RWPE2 (cell line): ENCODE measurements at regions not wholly inside any gene's neighbourhood (a gene's known extent, or its start where the extent isn't known, plus 50 kb on each side); places are given as distances from the start of the nearest gene placed in this dataset.
"Not testable (repeated sequence)": the region's sequence is repeated elsewhere in the genome, so short reads cannot be mapped to it uniquely, and the experiment has no call there.

Experiments
- ATAC-seq: fragments of 200-7000 bp; cut with Tn5 transposase; 3 replicates; pipeline ENCODE4 v1.9.1; 2021; ENCODE audit warnings: low read depth
- DNase-seq: peaks from one replicate; pipeline ENCODE4 v3.0.0-alpha.2; 2020; ENCODE audit warnings: low spot score
- H3K27ac ChIP-seq: fragments of 450-650 bp; 2 replicates; pipeline ENCODE4 v1.5.1; 2017; ENCODE audit warnings: mild to moderate bottlenecking; ENCODE audit not compliant: poor library complexity, severe bottlenecking
- H3K27me3 ChIP-seq: fragments of 250-450 bp; sonication (Bioruptor Pico); 2 replicates; pipeline ENCODE4 v1.5.1; 2021; ENCODE audit warnings: mild to moderate bottlenecking, moderate library complexity; ENCODE audit not compliant: insufficient read depth, poor library complexity, severe bottlenecking
- H3K36me3 ChIP-seq: fragments of 250-450 bp; sonication (Bioruptor Pico); 2 replicates; pipeline ENCODE4 v1.5.1; 2020; ENCODE audit warnings: low read depth, mild to moderate bottlenecking, moderate library complexity
- H3K4me1 ChIP-seq: fragments of 250-450 bp; sonication (Bioruptor Pico); 2 replicates; pipeline ENCODE4 v1.5.1; 2021; ENCODE audit warnings: mild to moderate bottlenecking, moderate library complexity; ENCODE audit not compliant: insufficient read depth, poor library complexity, severe bottlenecking
- H3K4me3 ChIP-seq: fragments of 250-450 bp; sonication (Bioruptor Pico); 2 replicates; pipeline ENCODE4 v1.5.1; 2021; ENCODE audit warnings: mild to moderate bottlenecking, moderate library complexity; ENCODE audit not compliant: severe bottlenecking
- H3K9me3 ChIP-seq: fragments of 250-450 bp; sonication (Bioruptor Pico); 2 replicates; pipeline ENCODE4 v1.5.1; 2021; ENCODE audit warnings: mild to moderate bottlenecking, moderate library complexity; ENCODE audit not compliant: severe bottlenecking
- TF ChIP-seq, protein P1 (sequence below): fragments of 450-650 bp; IDR thresholded peaks from one replicate; pipeline ENCODE4 v1.5.1; 2017; ENCODE audit warnings: mild to moderate bottlenecking, moderate library complexity; ENCODE audit not compliant: poor library complexity, severe bottlenecking

- Histone ChIP-seq H3K27ac (no peak overlapping the region), H3K27me3 (no peaks in the 10 kb centered on the region), H3K4me1 (no peaks in the 10 kb centered on the region), H3K4me3 (no peak overlapping the region), H3K36me3 (no peaks in the 10 kb centered on the region), H3K9me3 (no peaks in the 10 kb centered on the region)
- TF ChIP-seq, protein P1, sequence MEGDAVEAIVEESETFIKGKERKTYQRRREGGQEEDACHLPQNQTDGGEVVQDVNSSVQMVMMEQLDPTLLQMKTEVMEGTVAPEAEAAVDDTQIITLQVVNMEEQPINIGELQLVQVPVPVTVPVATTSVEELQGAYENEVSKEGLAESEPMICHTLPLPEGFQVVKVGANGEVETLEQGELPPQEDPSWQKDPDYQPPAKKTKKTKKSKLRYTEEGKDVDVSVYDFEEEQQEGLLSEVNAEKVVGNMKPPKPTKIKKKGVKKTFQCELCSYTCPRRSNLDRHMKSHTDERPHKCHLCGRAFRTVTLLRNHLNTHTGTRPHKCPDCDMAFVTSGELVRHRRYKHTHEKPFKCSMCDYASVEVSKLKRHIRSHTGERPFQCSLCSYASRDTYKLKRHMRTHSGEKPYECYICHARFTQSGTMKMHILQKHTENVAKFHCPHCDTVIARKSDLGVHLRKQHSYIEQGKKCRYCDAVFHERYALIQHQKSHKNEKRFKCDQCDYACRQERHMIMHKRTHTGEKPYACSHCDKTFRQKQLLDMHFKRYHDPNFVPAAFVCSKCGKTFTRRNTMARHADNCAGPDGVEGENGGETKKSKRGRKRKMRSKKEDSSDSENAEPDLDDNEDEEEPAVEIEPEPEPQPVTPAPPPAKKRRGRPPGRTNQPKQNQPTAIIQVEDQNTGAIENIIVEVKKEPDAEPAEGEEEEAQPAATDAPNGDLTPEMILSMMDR, result no peak
- ATAC-seq (no peak), DNase-seq (no peak)
These were observed 297.6 kb upstream of the INTU start for GRCh38 chr4:127335073-127335620.

DNA sequence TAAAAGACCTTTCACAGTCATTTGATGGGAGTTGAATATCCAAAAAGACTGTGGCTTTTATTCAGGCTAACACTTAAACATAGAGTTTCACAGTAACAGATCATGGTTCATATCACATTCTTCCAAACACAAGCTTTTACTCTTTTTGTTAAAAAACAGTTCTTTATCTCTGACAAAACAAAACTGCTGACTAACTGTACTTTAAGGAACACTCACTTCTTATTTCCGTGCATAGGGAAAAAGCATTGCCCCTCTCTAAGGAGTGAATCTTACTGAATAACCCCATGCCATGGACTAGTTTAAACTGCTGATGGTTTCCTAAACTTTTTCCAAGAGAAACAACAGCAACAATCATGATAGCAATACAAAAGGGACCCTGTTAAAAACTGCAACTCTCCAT lies 297.0 kb upstream of the INTU start:
- TF ChIP-seq, protein P1, result no peak
- no peak for ATAC-seq

DNA sequence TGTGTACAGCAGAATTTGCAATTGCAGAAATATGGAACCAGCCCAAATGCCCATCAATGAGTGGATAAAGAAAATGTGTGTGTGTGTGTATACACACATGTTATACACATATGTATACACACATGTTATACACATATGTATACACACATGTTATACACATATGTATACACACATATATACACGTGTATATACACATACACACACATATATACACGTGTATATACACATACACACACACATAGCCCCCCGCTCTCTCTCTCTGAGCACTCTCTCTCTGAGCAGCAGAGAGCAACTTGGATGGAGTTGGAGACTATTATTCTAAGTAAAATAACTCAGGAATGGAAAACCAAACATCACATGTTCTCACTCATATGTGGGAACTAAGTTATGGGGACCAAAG lies 289.6 kb upstream of the INTU start:
- not testable (repeated sequence) for H3K9me3 ChIP-seq, DNase-seq, H3K27me3 ChIP-seq, H3K27ac ChIP-seq, H3K4me1 ChIP-seq, H3K4me3 ChIP-seq, ATAC-seq, H3K36me3 ChIP-seq

More for the DNA sequence above, 297.0 kb upstream of the INTU start:
- Histone ChIP-seq H3K4me1 (no peaks in the 10 kb centered on the region), H3K27me3 (no peaks in the 10 kb centered on the region), H3K27ac (no peak overlapping the region), H3K36me3 (no peaks in the 10 kb centered on the region), H3K4me3 (no peak overlapping the region), H3K9me3 (no peaks in the 10 kb centered on the region)
- DNase-seq, result no peak

DNA sequence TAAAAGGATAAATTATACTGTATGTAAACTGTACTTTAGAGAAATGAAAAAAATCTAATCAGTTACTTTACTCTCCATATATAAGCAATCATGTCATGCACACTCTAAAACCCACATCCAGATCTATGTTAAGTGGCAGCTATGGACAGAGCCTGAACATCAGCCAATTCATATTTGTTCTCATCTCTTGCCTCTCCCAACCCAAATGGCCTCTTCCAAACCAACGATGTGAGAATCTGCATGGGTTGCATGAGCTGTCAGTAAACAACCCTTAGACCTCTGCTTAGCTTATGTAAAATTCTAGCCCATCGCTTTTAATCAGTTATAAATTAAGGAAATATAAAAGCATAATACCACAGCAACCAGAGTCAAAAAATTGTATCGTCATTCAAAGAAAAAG lies 288.7 kb upstream of the INTU start:
- TF ChIP-seq, protein P1, result no peak
- DNase-seq (no peak), ATAC-seq (no peak)
- Histone ChIP-seq H3K36me3 (no peaks in the 10 kb centered on the region), H3K9me3 (no peaks in the 10 kb centered on the region), H3K27ac (no peak overlapping the region), H3K27me3 (no peaks in the 10 kb centered on the region), H3K4me3 (no peak overlapping the region), H3K4me1 (no peaks in the 10 kb centered on the region)

DNA sequence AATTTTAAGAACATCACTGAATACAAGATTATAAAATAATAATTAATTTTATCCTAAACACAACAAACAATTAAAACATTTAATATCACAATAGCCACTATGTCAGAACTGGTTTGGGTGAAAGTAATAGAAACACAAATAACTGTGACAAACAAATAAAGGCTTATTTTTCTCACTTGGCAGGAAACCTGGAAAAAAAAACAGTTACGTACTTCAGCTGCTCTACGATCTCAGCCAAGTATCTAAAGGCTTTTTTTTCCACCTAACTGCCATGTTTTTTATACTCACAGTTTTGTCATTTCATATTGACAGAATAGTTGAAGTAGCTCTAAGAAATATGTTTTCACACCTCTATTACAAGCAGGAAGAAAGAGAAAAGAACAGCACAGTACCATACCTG lies 284.8 kb upstream of the INTU start:
- DNase-seq, result no peak
- H3K27me3 ChIP-seq, result no peaks in the 10 kb centered on the region
- no peak overlapping the region for H3K4me3 ChIP-seq
- H3K36me3 ChIP-seq, result no peaks in the 10 kb centered on the region
- H3K9me3 ChIP-seq, result no peaks in the 10 kb centered on the region
- H3K27ac ChIP-seq, result no peak overlapping the region
- no peaks in the 10 kb centered on the region for H3K4me1 ChIP-seq
- TF ChIP-seq, protein P1, result no peak
- no peak for ATAC-seq
